ENCODE measurements at regions not wholly inside any gene's neighbourhood (a gene's known extent, or its start where the extent isn't known, plus 50 kb on each side); places are given as distances from the start of the nearest gene placed in this dataset.
A peak's percentile ranks its signal among the peaks of the same experiment; 100 is the strongest.
"Not testable (repeated sequence)": the region's sequence is repeated elsewhere in the genome, so short reads cannot be mapped to it uniquely, and the experiment has no call there.

DNA sequence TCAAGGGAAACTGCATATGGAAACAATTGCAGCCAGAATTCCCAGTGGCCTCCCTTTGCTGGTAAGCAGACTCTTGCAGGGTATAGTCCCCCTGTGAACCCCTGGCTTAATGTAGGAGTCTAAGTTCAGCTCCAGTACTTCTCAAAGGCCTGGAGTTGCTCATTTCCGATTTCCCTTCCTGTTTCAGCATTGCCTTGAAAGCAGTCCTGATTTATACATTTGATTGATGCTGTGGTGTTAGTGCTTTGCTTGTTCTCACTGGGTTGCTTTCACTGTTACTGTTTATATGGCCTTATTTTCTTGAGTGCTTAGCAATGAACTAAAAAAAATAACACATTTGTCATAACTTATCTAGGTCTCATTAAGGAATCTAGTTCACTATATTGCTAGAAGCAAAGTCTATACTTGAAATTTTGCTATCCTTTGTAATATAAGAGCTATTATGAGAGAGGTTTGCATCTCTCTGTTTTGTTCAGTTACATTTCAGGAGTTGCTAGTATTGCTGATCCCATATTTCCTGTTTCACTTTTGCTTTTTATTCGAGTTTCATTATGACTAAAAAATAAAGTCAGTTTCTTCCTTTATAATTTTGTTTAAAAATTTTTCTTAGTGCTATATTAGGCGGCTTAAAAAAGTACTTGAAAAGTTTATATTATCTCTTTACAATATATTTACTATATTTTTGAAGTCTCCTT lies 122.4 kb upstream of the NMUR2 start:
- no peak for FAIRE-seq
- DNase-seq (ENCODE audit: low spot score), result no peak

DNA sequence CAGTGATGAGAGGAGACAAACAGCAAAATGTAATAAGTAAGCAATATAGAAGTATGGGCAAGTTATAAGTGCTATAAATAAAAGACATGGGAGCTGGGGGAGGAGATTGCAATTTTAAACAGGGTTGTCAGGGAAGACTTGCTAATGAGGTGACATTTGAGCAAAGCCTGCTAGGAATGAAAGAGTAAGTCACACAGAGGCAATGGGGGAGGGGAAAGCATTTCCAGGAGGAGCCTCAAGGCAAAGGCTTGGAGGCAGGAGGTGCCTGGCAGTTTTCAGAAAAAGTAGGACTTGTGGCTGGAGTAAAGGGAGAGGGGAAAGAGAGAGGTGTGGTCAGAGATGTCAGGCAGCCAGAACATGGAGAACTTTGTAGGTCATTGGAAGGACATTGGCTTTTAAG lies 124.4 kb upstream of the NMUR2 start:
- no peak for FAIRE-seq
- DNase-seq (ENCODE audit: low spot score), result no peak

DNA sequence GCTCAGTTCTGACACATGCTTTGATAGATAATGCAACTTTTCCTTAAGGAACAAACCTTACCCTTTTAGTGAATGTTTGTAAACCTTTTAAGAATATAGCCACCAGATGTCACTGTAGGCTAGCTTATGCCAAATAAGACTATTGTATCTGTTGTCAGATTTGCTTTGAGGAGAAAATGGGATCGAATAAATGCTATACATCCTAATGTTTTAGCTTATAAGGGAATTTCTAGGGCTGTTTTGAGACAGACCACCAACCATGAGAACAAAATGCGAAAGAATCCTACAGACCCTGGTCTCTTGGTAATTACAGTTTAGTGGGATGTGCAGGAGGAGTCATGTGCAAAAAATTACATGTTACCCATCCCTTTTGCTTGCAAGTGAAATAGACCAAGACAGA lies 127.6 kb upstream of the NMUR2 start:
- peak; percentile 7 for DNase-seq (ENCODE audit: low spot score)
- FAIRE-seq, result no peak

DNA sequence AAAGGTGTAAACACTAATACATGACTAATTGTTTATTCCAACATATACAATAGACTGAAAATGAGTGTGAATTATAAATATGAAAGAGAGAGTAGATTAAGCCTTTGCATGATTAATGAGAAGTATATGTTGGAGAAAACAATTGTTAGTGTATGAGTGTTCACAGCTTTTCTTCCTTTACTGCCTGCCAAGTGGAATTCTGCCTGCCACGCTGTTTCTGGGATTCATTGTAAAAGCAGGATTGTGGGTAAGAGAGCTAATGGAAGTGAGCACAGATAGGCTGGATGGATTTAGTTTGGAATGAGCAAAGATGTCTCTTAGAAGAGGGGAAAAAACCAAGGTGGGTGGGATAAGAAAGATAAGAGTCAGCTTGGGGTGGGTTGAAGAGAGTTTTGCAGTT lies 129.6 kb upstream of the NMUR2 start:
- no peak for FAIRE-seq
- no peak for DNase-seq (ENCODE audit: low spot score)

DNA sequence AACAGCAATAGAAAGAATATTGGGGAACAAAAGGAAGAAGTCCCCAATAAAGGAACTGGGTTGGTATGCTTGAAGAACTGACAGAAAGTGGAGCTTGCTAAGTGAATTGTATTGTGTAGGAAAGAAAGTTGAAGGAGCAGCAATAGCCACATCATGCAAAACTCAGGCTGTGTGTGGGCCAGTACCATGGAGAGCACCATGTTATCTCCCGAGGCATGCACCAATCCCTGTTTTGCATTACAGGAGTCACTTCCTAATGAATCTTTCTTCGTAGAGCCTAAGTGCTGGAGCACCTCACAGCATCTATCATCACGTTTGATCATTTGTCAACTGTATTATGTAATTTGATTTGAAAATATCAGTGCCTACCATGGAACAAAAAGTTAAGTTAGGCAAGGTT lies 137.7 kb upstream of the NMUR2 start:
- FAIRE-seq, result no peak
- no peak for DNase-seq (ENCODE audit: low spot score)

DNA sequence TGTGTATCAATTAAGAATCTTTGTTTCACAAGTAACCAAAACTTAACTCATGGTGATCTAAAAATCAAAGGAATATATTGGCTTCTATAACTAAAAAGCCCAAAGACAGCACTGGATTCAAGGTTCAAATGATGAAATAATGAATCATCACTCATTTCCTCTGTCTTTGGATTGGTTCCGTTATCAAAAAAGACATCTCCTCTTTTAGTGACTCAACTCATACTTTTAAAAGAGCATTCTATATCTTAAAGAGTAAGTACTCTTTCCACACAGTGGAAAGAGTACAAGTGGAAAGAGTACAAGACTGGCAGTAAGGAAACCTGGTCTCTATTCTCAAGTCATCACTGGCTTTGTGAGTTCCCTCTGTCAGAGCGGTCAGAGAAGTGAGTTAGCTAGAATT lies 141.4 kb upstream of the NMUR2 start:
- no peak for DNase-seq (ENCODE audit: low spot score)
- no peak for FAIRE-seq

DNA sequence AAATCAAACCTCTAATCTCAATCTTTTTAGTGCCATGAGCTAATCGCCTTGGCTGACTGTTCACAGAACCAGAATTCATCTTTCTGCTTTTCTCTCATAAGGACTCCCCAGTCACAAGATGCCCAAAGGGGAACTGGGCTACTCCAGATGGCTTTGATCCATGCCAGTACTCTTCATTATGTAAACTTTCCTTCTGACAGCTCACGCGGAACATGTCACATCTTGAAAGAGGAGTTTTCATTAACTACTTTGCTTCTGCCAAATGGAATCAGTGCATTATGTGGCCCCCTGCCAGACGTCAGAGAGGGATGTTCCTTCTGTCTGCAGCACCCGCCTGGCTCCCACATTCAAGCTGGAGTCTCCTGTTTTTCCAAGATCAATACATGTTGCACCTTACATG lies 142.1 kb upstream of the NMUR2 start:
- DNase-seq (ENCODE audit: low spot score) (no peak), FAIRE-seq (no peak)

DNA sequence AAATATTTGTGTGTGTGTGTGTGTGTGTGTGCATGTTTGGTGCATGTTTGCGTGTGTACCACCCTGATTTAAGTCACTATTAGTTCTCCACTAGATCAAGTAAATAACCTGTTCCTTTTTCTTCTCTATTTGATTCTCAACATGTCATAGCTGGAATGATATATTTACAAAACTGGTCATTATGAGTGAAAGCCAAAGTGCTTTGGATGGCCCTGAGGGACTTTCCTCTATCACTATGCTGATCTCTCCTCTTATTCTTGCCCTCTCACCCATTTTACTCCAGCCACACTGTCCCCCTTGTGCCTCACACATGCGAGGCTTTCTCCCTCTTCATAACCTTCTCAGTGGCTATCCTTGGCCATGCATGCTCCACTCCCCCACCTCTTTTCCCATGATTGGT lies 144.6 kb upstream of the NMUR2 start:
- FAIRE-seq (no peak), DNase-seq (ENCODE audit: low spot score) (no peak)

DNA sequence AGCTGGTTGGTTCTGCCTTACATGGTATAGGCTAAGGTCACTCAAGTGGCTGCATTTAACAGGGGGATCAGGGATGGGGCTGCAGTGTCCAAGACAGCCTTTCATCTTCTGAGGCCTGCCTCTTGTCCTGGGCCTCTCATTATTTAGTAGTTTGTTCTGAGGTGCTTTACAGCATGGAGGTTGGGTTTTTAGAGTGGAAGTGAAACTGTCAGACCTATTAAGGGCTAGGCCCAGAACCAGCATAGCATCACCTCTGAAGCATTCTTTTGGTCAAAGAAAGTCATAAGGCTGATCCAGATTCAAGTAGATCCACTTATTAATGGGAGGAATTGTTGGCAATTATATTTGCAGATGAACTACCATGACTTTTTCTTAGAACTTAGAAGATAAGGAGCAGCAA lies 146.0 kb upstream of the NMUR2 start:
- no peak for FAIRE-seq
- no peak for DNase-seq (ENCODE audit: low spot score)

DNA sequence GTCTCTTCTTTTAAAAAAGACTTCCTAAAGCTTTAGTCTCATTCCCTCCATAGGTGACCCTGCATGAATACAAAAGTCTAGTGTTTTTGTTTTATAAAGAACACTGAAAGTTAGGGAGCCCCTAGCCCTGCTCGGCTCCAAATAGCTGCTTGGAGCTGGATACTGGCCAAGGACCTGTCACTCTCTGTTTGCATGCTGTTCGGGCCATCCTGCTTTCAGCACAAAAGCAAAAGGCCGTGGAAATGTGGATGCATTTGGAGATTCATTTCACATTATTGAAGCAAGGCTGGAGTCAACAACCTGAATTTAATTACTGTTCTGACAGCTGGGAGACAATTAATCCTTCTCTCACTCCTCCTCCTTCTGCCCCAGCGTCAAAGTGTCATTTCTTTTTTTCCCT lies 151.7 kb upstream of the NMUR2 start:
- no peak for FAIRE-seq
- DNase-seq (ENCODE audit: low spot score), result no peak

DNA sequence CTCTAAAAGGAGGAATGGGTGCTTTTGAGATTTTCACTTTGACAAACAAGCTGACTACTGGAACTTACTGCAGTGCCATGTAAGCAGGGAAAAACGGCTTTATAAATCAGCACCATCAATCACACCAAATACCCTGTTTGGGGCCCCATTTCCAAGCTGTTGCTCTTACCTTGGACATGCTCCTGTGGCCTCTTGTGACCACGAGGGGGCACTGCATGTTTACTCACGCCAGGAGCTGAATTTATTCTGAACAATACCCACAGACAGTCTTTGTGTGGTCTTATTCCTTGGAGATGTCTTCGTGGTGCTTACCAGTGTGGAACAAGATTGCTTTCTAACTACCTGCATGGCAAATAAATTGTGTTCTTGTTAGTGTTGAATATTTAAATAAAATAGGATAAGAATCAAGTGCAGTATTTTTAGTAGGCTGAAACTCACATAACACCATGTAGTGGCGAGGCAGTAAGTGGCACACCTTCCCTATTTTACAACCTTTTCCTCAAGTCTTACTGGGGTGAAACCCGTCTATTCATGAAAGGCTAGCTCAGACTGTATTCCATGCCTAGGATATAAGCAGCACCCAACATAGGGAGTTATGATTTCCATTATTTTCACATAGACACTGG lies 155.5 kb upstream of the NMUR2 start:
- FAIRE-seq, result no peak
- no peak for DNase-seq (ENCODE audit: low spot score)

DNA sequence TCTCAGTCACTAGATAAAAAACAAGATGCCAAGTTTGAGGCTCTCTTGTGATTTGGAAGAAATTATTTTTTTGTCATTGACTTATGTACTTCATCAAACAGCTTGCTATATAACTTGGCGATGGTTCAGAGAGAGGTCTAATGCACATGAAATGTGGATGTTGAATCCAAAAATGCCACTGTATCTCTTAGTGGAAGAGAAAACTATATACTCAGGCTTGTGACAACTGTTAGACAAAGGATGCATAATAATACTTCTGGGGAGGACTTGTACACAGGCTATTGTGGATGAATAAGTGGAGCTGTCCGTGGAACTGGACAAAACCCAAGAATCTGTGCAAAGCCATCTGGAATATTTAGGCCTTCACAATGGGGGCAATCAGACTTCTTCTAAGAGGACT lies 162.9 kb upstream of the NMUR2 start:
- DNase-seq (ENCODE audit: low spot score) (no peak), FAIRE-seq (no peak)

DNA sequence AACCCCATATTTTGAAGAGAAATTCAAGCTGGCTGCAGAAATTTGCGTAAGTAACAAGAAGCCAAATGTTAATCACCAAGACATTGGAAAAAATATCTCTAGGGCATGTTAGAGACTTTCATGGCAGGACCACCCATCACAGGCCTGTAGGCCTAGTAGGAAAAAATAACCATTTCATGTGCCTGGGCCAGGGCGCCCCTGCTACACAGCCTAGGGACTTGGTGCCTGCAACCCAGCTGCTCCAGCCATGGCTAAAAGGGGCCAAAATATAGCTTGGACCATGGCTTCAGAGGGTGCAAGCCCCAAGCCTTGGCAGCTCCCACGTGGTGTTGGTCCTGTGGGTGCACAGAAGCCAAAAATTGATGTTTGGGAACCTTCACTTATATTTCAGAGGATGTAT lies 167.7 kb upstream of the NMUR2 start:
- no peak for DNase-seq (ENCODE audit: low spot score)
- FAIRE-seq, result no peak

DNA sequence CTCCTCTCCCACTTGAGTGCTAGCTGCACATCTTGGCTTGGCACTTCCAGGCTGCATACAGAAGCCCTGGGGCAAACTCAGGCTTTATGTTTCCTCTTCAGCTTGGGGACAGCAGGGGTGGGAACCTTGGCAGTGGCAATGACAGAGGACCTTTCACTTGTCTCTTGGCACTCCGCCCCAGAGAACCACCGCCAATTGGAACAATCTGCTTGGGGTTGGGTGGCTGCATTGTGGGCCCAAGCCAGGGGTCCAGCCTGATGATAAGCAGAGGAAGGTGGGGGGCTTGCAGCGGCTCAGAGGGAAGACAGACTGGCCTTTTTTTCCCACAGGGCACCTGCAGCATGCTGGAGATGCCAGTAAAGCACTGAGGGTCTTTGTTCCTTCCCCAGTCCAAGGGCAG lies 179.0 kb upstream of the NMUR2 start:
- DNase-seq (ENCODE audit: low spot score) (no peak), FAIRE-seq (no peak)

DNA sequence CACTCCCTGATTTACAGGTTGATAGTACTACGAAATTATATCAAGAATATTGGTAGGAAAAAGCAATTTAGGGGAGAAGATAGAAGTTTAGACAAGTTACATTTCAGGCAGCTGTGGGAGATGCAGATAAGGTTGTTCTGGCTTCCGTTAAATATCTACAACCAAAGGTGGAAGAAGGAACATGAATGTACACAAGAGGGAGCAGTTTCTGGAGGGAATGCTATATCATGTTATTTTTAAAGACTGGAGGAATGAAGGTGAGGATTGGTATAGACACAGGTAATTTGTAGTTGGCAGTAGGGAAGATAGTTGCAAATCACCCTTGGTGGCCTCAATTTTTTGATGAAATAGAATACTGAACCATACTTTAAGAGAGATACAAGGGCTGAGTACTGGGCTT lies 187.3 kb upstream of the NMUR2 start:
- FAIRE-seq, result no peak
- no peak for DNase-seq (ENCODE audit: low spot score)

DNA sequence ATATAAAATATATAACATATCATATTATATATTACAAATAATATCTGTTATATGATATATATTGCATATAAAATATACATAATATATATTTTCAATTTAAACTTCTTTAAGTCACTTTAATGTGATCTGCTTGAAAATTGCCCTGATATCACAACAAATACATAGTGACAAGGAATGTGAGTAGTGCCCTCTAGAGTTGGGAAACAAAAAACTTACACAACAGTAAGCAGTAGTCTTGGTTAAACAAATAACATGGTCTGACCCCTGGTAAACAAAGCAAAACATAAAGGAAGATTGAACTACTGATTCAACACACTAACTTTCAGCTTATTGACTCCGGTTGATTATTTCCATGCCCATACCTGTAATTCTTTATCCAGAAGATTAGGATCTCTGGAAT lies 188.3 kb upstream of the NMUR2 start:
- DNase-seq (ENCODE audit: low spot score), result no peak

DNA sequence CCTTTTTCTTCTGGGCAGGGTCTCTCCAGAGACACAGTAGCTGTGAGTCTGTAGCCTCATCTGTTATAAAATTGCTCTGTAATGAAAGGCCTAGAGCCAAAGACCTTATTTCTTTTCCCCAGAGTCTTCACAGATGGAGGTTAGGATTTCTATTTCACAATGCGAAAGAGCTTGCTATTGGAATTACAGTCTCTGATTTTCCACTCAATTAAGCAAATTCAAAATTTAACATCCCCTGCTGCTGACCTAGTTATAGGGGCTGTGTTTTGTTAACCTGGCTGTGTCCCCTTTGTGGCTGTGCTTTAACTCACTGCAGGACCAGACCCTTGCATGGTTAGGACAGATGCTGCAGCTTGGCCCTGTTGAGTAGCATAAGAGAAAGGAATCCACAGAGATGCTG lies 190.3 kb upstream of the NMUR2 start:
- FAIRE-seq (no peak), DNase-seq (ENCODE audit: low spot score) (no peak)

More for the DNA sequence above, 188.3 kb upstream of the NMUR2 start:
- FAIRE-seq, result no peak

DNA sequence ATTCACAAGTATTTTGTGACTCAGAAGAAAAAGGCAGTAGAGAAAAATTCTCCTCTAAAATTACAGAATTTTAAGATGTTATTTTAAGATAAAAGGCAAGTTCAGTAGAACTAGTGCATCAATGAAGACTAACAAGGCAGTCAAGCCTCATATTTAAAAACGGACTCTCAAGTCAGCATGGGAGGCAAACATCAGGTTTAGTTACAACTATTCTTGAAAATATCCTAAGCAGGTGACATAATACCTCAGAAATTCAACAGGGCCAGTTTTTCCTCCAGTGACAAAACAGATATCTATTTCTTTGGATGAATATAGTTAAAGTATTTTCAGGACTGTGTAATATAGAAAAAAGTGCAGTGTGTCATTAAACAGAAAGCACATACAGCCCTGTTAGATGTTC lies 194.0 kb upstream of the NMUR2 start:
- DNase-seq (ENCODE audit: low spot score) (no peak), FAIRE-seq (no peak)

DNA sequence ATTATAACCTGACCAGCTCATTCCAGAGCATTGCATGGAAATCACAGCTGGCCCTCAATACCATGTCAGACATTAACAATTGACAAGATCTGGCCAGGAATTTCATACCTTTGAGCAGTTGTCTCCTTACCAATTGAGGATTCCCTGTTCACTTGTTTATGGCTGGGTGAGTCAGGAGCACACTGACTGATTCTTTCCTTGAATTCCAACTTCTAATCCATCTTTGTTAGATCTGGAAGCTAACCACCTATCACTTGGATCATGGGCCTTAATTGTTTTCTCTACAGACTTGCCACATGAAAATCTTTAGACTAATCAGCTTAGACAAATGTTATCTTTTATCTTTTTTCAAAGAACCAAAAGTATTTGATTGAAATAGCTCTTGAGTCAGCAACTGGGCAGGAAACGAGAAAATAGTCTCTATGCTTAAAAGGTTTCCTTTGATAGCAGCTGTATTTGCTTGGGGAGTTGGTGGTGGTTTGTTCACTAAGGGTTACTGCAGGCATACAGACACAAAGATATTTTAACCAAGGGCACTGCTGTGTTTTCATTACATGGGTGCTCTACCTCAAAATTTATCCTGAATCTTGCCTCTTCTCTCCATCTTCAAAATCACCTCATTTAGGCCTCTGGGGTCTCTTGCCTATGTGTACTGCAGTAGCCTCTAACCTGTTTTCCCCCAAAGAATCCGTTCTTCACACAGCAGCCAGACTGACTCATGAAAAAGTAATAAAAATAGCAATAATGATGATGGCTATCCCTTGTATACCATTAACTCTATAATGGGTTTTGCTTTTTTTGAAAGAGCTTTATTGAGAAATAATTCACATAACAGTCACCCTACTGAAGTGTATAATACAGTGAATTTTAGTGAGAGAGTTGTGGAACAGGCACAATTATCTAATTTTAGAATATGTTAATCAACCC lies 197.0 kb upstream of the NMUR2 start:
- DNase-seq (ENCODE audit: low spot score) (no peak), FAIRE-seq (no peak)

DNA sequence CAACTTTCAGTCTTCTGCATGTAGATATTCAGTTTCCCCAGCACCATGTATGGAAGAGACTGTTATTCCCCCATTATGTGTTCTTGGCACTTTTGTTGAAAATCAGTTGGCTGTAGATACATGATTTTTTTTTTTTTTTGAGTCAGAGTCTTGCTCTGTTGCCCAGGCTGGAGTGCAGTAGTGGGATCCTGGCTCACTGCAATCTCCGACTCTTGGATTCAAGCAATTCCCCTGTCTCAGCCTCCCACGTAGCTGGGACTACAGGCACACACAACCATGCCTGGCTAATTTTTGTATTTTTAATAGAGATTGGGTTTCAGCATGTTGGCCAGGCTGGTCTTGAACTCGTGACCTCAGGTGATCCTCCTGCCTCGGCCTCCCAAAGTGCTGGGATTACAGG lies 201.0 kb upstream of the NMUR2 start:
- not testable (repeated sequence) for DNase-seq (ENCODE audit: low spot score); FAIRE-seq

DNA sequence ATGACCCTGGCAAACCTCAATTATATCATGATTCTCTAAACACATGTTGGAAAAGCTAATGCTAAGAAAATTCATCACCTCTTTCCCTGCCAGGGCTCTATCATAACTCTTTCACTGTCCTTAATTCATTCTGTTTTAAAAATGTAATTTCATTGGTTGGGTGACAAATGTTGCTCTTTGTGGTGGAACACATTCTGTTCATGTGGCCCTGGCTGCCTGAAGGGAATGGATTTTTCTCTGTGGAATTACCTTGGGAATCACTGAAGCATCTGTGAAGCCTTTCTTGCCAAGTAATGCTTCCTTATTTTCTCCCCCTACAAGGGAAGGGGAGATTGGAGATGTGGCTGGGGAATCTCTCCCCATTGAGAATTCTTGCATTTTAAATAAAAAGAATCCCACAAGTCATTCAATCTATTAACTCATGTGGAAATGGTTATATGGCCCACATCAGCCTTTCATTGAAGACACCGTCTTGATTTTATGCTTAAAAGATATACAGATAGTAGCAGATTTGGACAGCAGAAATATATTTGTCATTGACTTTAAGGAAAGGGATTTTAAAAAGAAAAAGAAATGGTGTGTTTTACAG lies 201.8 kb upstream of the NMUR2 start:
- FAIRE-seq (no peak), DNase-seq (ENCODE audit: low spot score) (no peak)
